Sigmoid colon (tissue), 6 donors: ENCODE measurements at regions not wholly inside any gene's neighbourhood (a gene's known extent, or its start where the extent isn't known, plus 50 kb on each side); places are given as distances from the start of the nearest gene placed in this dataset.

Experiments used
- DNase-seq: peaks from one replicate; pipeline ENCODE4 v3.0.0-alpha.2; 2019
- H3K27ac ChIP-seq, 4 donors: fragments of 200-600 bp; sonication (generic); one replicate each; pipeline ENCODE4 v1.5.1; 2016 to 2019; ENCODE audit warnings: mild to moderate bottlenecking in 1 of 4
- H3K27me3 ChIP-seq, 3 donors: fragments of 200-600 bp; sonication (generic); one replicate each; pipeline ENCODE4 v1.5.1; 2019; ENCODE audit warnings: mild to moderate bottlenecking in 1 of 3
- H3K36me3 ChIP-seq, 4 donors: fragments of 200-600 bp; sonication (generic); one replicate each; pipeline ENCODE4 v1.5.1; 2016 to 2019
- H3K4me1 ChIP-seq, 4 donors: fragments of 200-600 bp; sonication (generic); one replicate each; pipeline ENCODE4 v1.5.1; 2017 to 2019
- H3K4me3 ChIP-seq, 4 donors: fragments of 200-600 bp; sonication (generic); one replicate each; pipeline ENCODE4 v1.5.1; 2017 to 2019; ENCODE audit warnings: mild to moderate bottlenecking in 2 of 4, moderate library complexity in 1 of 4
- H3K9me3 ChIP-seq, 4 donors: fragments of 200-600 bp in 3 of 4; sonication (generic) in 3 of 4; one replicate each; pipeline versions ENCODE4 v1.5.1 to v1.6.1; 2013 to 2019
- CTCF ChIP-seq, 4 experiments: fragments of 450-650 bp in 3 of 4; fragments of 200-600 bp in 1 of 4; IDR thresholded peaks; one replicate each; pipeline ENCODE4 v1.5.1; 2016 to 2019; ENCODE audit warnings: antibody characterized with exemption in 4 of 4, mild to moderate bottlenecking in 3 of 4, moderate library complexity in 2 of 4
- EP300 ChIP-seq, 4 donors: sonication (generic); formaldehyde crosslinking; IDR thresholded peaks; one replicate each; pipeline ENCODE4 v1.6.1; 2017; ENCODE audit warnings: antibody characterized with exemption in 4 of 4
- POLR2A ChIP-seq, 2 donors: fragments of 450-650 bp; IDR thresholded peaks; one replicate each; pipeline ENCODE4 v1.6.1; 2016; ENCODE audit warnings: antibody characterized with exemption in 2 of 2, mild to moderate bottlenecking in 2 of 2, moderate library complexity in 2 of 2
- POLR2AphosphoS5 ChIP-seq, 4 donors: sonication (generic); formaldehyde crosslinking; IDR thresholded peaks; one replicate each; pipeline ENCODE4 v1.6.1; 2017; ENCODE audit warnings: antibody characterized with exemption in 4 of 4
- WGBS, 2 donors: extraction: QIAGEN DNeasy Blood & Tissue Kit; methylation state at CpG; one replicate each; pipeline ENCODE4 v1.1.7; 2013; 5-methylcytosine and 5-hydroxymethylcytosine counted together
- intact Hi-C: fragments of 100-400 bp; cut with DNase I; formaldehyde crosslinking; loops from one replicate; pipeline ENCODE4 v1.15.1; 2023
- donor health status: healthy with polysubstance abuse.
- donor health status: healthy.

GRCh38 chr2:163173591-163173990, 335.0 kb upstream of the KCNH7 start:
- Histone ChIP-seq H3K9me3 (no peaks in the 10 kb centered on the region), H3K4me3 (no peak overlapping the region), H3K36me3 (no peaks in the 10 kb centered on the region), H3K27ac (no peak overlapping the region), H3K4me1 (no peaks in the 10 kb centered on the region), H3K27me3 (no peaks in the 10 kb centered on the region)
- 49 to 70% methylated on average over 1 of the region's 1 CpG for WGBS, 2 donors
- intact Hi-C loops: no loop called here
- DNase-seq: no peak
- TF ChIP-seq CTCF (IDR thresholded peaks at IDR 0.05): no peak
- no peak for TF ChIP-seq EP300 (IDR thresholded peaks at IDR 0.05)
- no peak for TF ChIP-seq POLR2AphosphoS5 (IDR thresholded peaks at IDR 0.05)
- TF ChIP-seq POLR2A (IDR thresholded peaks at IDR 0.05): no peak

GRCh38 chr2:163171786-163172530, 333.4 kb upstream of the KCNH7 start:
- Histone ChIP-seq H3K36me3 (no peaks in the 10 kb centered on the region), H3K4me3 (no peak overlapping the region), H3K4me1 (no peaks in the 10 kb centered on the region), H3K9me3 (no peaks in the 10 kb centered on the region), H3K27me3 (no peaks in the 10 kb centered on the region), H3K27ac (no peak overlapping the region)
- intact Hi-C loops: no loop called here
- TF ChIP-seq CTCF (IDR thresholded peaks at IDR 0.05): no peak
- TF ChIP-seq EP300 (IDR thresholded peaks at IDR 0.05): no peak
- no peak for TF ChIP-seq POLR2AphosphoS5 (IDR thresholded peaks at IDR 0.05)
- no peak for TF ChIP-seq POLR2A (IDR thresholded peaks at IDR 0.05)
- no peak for DNase-seq
- WGBS, 2 donors: 80 to 84% methylated on average over 2 of the region's 2 CpGs

- Histone ChIP-seq H3K27me3 (no peaks in the 10 kb centered on the region), H3K4me1 (no peaks in the 10 kb centered on the region), H3K36me3 (no peaks in the 10 kb centered on the region), H3K27ac (no peak overlapping the region), H3K9me3 (no peaks in the 10 kb centered on the region), H3K4me3 (no peak overlapping the region)
- TF ChIP-seq EP300 (IDR thresholded peaks at IDR 0.05): no peak
- TF ChIP-seq POLR2AphosphoS5 (IDR thresholded peaks at IDR 0.05): no peak
- TF ChIP-seq CTCF (IDR thresholded peaks at IDR 0.05): no peak
- no peak for TF ChIP-seq POLR2A (IDR thresholded peaks at IDR 0.05)
- no peak for DNase-seq
- 96 to 100% methylated on average over 1 of the region's 1 CpG for WGBS, 2 donors
- intact Hi-C loops: no loop called here
Measured at GRCh38 chr2:163157891-163158496, 319.4 kb upstream of the KCNH7 start.

GRCh38 chr2:163157411-163157810, 318.8 kb upstream of the KCNH7 start:
- WGBS, 2 donors: 86 to 90% methylated on average over 2 of the region's 2 CpGs

More at GRCh38 chr2:163157411-163157810, 318.8 kb upstream of the KCNH7 start:
- DNase-seq: no peak
- Histone ChIP-seq H3K4me3 (no peak overlapping the region), H3K36me3 (no peaks in the 10 kb centered on the region), H3K27ac (no peak overlapping the region), H3K27me3 (no peaks in the 10 kb centered on the region), H3K9me3 (no peaks in the 10 kb centered on the region), H3K4me1 (no peaks in the 10 kb centered on the region)
- TF ChIP-seq POLR2AphosphoS5 (IDR thresholded peaks at IDR 0.05): no peak
- TF ChIP-seq POLR2A (IDR thresholded peaks at IDR 0.05): no peak
- TF ChIP-seq EP300 (IDR thresholded peaks at IDR 0.05): no peak
- TF ChIP-seq CTCF (IDR thresholded peaks at IDR 0.05): no peak
- intact Hi-C loops: no loop called here
